Anterior cingulate cortex (tissue), 58 donors: ENCODE measurements at regions not wholly inside any gene's neighbourhood (a gene's known extent, or its start where the extent isn't known, plus 50 kb on each side); places are given as distances from the start of the nearest gene placed in this dataset.

Experiments used
- DNase-seq, 58 donors: peaks; one replicate each; lab custom pipeline; 2025; lab: John Stamatoyannopoulos, UW

DNA sequence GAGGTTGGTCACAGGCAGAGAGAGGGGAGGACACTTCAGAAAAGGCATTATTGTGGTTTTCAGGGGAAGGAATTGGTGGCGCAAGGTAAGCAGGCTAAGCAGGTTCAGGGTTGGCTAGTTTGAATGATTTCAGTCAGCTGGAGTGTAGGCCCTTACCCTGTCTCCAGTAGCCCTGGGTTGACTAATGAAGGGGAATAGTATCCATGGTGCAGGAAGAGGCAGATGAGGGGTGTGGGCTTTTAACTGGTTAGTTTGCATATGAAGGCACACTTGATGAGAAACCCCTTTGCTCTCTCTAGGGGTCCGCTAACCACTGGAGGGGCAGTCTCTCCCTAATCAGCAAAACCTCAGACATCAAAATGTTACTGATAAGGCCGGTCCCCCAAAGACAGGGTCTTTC lies 249.7 kb downstream of the AASDHPPT start:
- no peak for DNase-seq

DNA sequence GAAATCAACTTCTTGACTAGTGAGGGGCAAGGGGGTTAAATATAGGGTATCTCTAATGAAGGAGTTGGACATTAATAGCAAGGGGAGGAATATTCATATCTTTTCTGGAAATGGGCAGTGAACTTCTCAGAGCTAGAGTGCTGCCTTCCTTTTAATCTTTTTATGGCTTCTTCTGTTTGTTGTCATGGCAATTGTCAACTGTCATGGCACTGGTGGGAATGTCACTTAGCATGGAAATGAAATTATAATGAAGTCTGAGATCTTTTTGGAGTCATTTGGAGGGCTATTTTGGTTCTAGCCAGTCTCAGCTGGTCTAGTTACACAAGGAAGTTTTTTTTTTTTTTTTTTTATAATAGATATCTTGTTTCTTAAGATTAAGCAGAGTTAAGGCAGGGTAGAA lies 250.2 kb downstream of the AASDHPPT start:
- DNase-seq = no peak

- peak in 2 of 58 donors; percentile 0 to 6 for DNase-seq
Measured at GRCh38 chr11:106329273-106330018, 252.0 kb downstream of the AASDHPPT start.

DNA sequence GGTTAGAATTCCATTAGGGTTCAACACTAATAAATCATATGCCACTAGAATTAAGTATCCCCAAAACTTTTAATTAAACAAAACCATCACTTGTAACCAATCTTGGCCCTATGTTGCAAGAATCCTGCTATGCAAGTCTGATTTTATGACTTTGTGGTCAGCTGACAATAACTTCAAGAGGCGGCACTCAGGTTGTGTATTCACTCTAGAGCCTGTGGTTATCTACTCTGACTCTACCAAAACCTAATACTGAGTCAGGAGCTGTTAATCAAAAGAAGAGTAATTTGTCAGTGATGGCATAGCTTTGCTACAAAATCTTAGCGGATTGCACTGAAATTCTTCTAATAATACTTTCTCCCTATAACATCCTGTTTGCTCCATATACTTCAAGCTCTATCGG lies 253.7 kb downstream of the AASDHPPT start:
- no peak for DNase-seq

DNA sequence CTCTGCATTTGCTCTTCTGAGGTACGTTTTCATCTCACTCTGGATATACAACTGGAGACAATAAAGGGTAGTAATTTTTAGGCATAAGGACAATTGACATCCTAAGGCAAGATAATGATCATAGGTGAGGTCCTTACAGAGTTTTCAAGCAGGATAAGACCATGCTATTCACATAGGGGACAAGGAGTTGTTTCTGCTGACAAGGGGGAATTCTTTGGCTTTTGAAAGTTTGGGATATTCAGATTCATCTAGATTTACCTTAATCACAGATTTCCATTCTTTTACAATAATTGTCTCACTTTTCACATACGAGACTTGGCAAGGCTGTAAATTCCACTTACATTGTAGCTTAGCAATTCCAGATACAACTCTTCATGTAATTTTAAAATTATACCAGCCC lies 256.2 kb downstream of the AASDHPPT start:
- no peak for DNase-seq

- DNase-seq = no peak
Measured at GRCh38 chr11:106344394-106344793, 266.9 kb downstream of the AASDHPPT start.

DNA sequence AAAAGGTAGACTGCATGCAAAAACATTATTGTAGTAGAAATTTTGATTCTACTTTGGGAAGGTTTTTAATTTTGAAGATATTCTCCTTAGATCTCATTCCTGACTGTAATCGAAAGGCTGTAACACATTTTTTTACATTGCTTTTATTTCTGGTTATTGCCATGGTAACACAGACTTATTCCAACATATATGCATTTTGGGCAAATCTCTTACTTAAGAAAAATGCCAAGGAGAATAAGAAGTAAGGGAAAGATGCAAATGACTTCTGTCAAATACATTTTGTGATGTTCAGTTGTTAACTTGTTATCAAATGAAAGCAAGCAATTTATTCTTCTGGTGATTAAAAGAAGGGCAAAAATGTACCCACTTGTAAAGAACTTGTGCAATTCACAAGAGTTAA lies 267.5 kb downstream of the AASDHPPT start:
- no peak for DNase-seq

GRCh38 chr11:106353031-106353430 lies 275.6 kb downstream of the AASDHPPT start:
- DNase-seq = no peak

- DNase-seq = no peak
Measured at GRCh38 chr11:106369224-106369623, 291.8 kb downstream of the AASDHPPT start.

DNA sequence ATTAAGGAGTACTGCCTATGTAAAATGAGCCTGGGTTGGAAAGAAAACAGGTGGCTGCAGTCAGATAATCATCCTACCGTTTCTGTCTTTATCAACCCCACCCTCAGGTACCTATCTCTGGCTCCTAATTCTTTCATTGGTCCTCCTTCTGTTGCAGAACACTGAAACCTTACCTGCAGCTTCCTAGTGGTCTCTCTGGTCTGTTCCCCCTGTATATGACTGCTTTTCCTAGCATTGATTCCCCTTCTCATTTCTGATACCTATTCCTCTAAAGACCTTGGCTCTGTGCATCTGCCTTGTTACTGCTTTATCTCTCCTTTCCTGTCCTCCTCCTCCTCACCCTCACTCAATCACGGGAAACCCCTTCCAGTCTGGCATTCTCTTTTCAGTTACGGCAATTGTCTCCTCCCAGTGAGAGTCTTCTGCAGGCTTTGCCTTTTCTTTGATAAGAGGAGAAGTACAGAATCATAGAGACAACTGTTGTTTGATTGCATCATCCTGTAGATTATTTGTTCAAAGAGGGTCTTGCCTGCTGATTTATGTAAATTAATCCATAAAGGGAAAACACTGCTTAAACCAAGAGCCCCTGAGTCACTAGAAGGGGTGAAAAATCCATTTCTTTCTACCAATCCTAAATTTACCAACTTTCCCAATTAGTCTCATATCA lies 301.2 kb downstream of the AASDHPPT start:
- no peak for DNase-seq

DNA sequence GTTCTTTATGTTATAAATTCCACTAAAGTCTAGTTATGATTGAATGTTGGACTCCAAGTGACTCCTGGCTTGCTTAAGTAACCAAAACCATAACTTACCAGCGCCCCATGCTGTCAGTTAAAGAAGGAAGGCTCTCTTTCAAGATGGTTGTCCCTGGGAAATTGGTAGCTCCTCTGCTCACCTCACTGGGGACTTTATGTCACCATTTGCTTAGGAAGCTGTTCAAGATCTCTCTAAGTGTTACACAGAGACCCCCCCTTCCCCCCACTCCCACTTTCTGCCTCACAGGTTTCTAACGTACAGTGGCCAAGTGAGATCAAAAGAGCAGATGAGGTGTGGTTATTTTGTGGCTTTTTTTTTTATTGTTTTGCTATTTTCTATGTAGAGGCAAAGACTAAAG lies 301.8 kb downstream of the AASDHPPT start:
- no peak for DNase-seq

- DNase-seq = no peak
Measured at GRCh38 chr11:106379712-106380111, 302.2 kb downstream of the AASDHPPT start.

DNA sequence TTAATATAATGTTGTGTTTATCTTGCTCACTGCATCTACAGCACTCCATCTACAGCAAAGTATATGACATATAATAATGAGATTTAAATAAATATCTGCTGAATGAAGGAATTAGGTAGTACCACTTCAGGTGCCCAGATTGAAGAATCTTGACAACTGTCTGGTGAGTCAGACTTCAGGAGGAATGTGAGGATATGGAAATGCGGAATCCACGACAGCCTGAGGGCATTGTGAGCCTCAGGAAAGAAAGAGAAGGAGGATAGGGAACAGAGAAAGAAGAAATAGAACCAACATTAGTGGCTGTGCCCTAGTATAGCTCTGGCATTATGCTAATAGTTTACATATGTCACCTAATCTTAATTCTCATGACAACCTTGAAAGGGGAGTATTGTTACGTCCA lies 304.4 kb downstream of the AASDHPPT start:
- no peak for DNase-seq

DNA sequence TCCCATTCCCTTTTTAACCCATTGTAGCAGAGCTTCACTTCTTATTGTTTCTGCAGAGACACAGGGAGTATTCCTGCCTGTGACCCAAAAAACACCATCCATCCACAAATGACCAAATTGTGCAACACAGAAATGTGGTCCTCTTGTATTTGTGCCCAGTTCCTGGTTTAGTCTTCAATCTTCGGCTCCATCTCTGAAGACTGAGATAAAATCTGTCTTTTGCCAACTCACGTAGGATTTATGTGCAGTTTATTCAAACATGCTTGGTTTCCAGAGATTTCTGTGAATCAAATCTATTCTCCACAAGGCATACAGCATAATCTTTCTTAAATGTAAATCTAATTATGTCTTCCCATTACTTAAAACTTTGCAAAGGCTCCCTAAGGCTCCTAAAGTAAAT lies 307.0 kb downstream of the AASDHPPT start:
- no peak for DNase-seq

DNA sequence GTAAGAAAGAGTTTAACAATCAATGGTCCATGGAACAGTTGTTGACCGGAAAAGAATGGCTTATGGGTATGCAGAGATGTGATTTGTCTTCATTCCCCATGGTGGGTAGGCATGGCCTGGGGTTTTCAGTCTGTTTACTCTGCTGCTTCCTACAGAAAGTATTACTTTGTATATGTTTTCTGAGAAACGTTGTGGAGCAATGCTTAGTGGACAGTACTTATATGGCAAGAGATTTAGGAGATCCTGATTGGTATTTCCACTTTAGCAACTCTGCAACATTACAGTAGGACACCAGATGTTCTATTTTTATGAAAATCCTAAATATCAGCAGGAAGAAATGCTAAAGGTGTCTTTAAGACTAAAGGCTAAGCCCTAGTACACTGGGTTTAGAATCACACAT lies 309.1 kb downstream of the AASDHPPT start:
- no peak for DNase-seq

GRCh38 chr11:106389101-106389500 lies 311.6 kb downstream of the AASDHPPT start:
- no peak for DNase-seq

DNA sequence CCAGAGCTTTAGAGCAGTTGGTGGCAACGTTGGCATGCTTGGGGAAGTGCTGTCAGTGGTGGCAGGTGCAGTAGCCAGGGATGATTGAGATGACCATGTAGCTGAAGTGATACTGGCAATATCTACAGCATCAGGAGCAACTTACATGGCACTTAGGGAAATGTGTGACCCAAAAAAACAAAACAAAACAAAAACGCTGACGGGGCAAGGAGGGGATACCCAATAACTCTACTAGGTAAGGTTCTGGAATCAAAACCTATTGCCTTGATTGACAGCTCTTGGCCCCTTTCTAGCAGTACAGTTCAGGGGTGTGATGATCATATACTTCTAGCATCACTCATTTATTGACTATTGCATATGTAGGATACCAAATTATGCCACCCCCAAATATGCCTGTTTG lies 312.6 kb downstream of the AASDHPPT start:
- DNase-seq = no peak

- DNase-seq = no peak
Measured at GRCh38 chr11:106391771-106392420, 314.4 kb downstream of the AASDHPPT start.

DNA sequence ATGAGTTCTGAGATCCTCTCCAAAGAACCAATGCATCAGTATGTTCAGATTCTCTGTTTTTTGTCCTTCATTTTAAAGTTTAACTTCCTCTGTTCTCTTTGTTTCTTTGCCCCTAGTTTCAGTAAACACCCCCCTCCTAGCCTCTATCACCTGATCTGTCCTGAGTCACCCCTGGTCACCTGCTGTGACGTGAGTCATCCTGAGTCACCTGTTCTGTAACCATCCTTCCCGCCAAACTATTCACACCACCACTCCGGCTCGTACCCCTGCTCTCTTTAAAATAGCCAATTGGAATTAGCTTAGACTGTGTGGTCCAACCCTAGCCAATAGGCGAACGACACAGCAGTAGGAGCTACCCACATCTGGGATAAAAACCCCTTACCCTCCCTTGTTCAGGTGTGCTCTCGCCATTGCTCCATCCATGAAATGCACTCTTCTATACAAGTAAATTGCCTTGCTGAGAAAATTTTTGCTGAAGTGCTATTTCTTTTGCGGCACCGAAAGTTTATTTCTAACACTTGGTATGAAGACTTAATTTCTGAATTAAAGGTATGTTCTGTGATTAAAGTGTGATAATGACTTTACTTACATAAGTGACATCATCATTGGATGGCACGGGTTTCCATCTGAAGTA lies 318.4 kb downstream of the AASDHPPT start:
- no peak for DNase-seq

- DNase-seq = no peak
Measured at GRCh38 chr11:106397787-106398501, 320.5 kb downstream of the AASDHPPT start.
